Neural cell (in vitro differentiated cells): ENCODE measurements at regions not wholly inside any gene's neighbourhood (a gene's known extent, or its start where the extent isn't known, plus 50 kb on each side); places are given as distances from the start of the nearest gene placed in this dataset.

Experiments used
- EP300 ChIP-seq: fragments of 450-650 bp; conservative IDR thresholded peaks from 2 replicates; pipeline ENCODE4 v1.6.1; 2014; ENCODE audit warnings: antibody characterized with exemption, mild to moderate bottlenecking, moderate library complexity; ENCODE audit not compliant: poor library complexity, severe bottlenecking
- EZH2 ChIP-seq: fragments of 200-600, 300-800 bp; shearing (Covaris generic), sonication (generic); IDR thresholded peaks from 2 replicates; pipeline ENCODE4 v1.6.1; 2014; ENCODE audit warnings: antibody characterized with exemption, low read length, borderline replicate concordance, mild to moderate bottlenecking; ENCODE audit not compliant: insufficient read depth, poor library complexity, severe bottlenecking
- MXI1 ChIP-seq: fragments of 450-650 bp; conservative IDR thresholded peaks from 2 replicates; pipeline ENCODE4 v1.6.1; 2014; ENCODE audit warnings: antibody characterized with exemption, mild to moderate bottlenecking; ENCODE audit not compliant: poor library complexity, severe bottlenecking
- POLR2AphosphoS5 ChIP-seq: IDR thresholded peaks from 2 replicates; pipeline ENCODE4 v1.6.1; 2012
- RAD21 ChIP-seq: fragments of 450-650 bp; conservative IDR thresholded peaks from 2 replicates; pipeline ENCODE4 v1.6.1; 2014; ENCODE audit warnings: antibody characterized with exemption, mild to moderate bottlenecking, moderate library complexity
- TAF1 ChIP-seq: IDR thresholded peaks from 2 replicates; pipeline ENCODE4 v1.6.1; 2012; ENCODE audit warnings: low read depth
- TF ChIP-seq, protein P1 (sequence below): IDR thresholded peaks from 2 replicates; pipeline ENCODE4 v1.6.1; 2012; ENCODE audit warnings: borderline replicate concordance
- TF ChIP-seq, protein P2 (sequence below): fragments of 450-650 bp; IDR thresholded peaks from 2 replicates; pipeline ENCODE4 v1.5.1; 2014; ENCODE audit warnings: antibody characterized with exemption, mild to moderate bottlenecking, moderate library complexity; ENCODE audit not compliant: poor library complexity, severe bottlenecking

DNA sequence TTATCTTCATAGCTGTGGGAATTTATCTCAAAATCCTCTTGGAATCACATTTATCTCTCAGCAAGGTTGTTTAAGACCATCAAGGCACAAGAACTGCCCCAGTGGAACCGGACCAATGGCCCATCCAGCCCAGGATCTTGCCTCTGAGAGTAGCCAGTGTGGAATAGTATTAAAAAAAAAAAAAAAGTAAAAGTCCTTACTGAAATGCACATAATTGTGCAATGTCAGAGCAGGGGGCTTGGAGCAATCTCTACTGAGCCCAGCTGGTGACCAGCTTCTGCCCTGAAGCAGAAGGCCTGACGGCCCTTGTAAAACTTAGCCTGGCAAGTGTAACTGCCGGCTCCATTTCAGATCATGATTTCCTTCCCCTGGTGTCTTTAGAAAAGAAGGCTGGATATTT, 355.6 kb upstream of the PIK3C3 start:
- TF ChIP-seq EZH2 (no peak), RAD21 (no peak), MXI1 (no peak), POLR2AphosphoS5 (no peak), EP300 (no peak), TAF1 (no peak)
- TF ChIP-seq, protein P1, sequence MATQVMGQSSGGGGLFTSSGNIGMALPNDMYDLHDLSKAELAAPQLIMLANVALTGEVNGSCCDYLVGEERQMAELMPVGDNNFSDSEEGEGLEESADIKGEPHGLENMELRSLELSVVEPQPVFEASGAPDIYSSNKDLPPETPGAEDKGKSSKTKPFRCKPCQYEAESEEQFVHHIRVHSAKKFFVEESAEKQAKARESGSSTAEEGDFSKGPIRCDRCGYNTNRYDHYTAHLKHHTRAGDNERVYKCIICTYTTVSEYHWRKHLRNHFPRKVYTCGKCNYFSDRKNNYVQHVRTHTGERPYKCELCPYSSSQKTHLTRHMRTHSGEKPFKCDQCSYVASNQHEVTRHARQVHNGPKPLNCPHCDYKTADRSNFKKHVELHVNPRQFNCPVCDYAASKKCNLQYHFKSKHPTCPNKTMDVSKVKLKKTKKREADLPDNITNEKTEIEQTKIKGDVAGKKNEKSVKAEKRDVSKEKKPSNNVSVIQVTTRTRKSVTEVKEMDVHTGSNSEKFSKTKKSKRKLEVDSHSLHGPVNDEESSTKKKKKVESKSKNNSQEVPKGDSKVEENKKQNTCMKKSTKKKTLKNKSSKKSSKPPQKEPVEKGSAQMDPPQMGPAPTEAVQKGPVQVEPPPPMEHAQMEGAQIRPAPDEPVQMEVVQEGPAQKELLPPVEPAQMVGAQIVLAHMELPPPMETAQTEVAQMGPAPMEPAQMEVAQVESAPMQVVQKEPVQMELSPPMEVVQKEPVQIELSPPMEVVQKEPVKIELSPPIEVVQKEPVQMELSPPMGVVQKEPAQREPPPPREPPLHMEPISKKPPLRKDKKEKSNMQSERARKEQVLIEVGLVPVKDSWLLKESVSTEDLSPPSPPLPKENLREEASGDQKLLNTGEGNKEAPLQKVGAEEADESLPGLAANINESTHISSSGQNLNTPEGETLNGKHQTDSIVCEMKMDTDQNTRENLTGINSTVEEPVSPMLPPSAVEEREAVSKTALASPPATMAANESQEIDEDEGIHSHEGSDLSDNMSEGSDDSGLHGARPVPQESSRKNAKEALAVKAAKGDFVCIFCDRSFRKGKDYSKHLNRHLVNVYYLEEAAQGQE = no peak
- TF ChIP-seq, protein P2, sequence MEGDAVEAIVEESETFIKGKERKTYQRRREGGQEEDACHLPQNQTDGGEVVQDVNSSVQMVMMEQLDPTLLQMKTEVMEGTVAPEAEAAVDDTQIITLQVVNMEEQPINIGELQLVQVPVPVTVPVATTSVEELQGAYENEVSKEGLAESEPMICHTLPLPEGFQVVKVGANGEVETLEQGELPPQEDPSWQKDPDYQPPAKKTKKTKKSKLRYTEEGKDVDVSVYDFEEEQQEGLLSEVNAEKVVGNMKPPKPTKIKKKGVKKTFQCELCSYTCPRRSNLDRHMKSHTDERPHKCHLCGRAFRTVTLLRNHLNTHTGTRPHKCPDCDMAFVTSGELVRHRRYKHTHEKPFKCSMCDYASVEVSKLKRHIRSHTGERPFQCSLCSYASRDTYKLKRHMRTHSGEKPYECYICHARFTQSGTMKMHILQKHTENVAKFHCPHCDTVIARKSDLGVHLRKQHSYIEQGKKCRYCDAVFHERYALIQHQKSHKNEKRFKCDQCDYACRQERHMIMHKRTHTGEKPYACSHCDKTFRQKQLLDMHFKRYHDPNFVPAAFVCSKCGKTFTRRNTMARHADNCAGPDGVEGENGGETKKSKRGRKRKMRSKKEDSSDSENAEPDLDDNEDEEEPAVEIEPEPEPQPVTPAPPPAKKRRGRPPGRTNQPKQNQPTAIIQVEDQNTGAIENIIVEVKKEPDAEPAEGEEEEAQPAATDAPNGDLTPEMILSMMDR = no peak
